Natural killer cell treated with Interleukin-12 subunit alpha and Interleukin-12 subunit beta and Interleukin-15 and Interleukin-18, amount 100 ng/mL, for 72 hours (primary cell): ENCODE measurements at regions not wholly inside any gene's neighbourhood (a gene's known extent, or its start where the extent isn't known, plus 50 kb on each side); places are given as distances from the start of the nearest gene placed in this dataset.

Experiments
- ATAC-seq, 2 donors: fragments of 150-1000 bp; cut with Tn5 transposase in 1 of 2; sonication (Bioruptor Pico), chemical (Tn5 transposase) in 1 of 2; 2 replicates each; pipeline ENCODE4 v1.10.0; 2021
- DNase-seq: peaks from one replicate; pipeline ENCODE4 v3.0.0; 2022; ENCODE audit warnings: low spot score
- H3K27ac Mint-ChIP-seq, 2 donors: 1 replicate in 1 of 2; 2 replicates in 1 of 2; pipeline ENCODE4 v1.8.0; 2022; ENCODE audit warnings: mixed read lengths in 2 of 2, mild to moderate bottlenecking in 1 of 2, moderate library complexity in 1 of 2
- H3K27me3 Mint-ChIP-seq, 2 donors: 1 replicate in 1 of 2; 2 replicates in 1 of 2; pipeline ENCODE4 v1.8.0; 2022; ENCODE audit warnings: mixed read lengths in 2 of 2
- H3K36me3 Mint-ChIP-seq: one replicate; pipeline ENCODE4 v1.8.0; 2022; ENCODE audit warnings: mixed read lengths
- H3K4me1 Mint-ChIP-seq, 2 donors: 1 replicate in 1 of 2; 2 replicates in 1 of 2; pipeline ENCODE4 v1.8.0; 2022; ENCODE audit warnings: low read depth in 2 of 2, mixed read lengths in 2 of 2, mild to moderate bottlenecking in 1 of 2
- H3K4me3 Mint-ChIP-seq: one replicate; pipeline ENCODE4 v1.8.0; 2022; ENCODE audit warnings: mixed read lengths
- H3K9me3 Mint-ChIP-seq: 2 replicates; pipeline ENCODE4 v1.8.0; 2022; ENCODE audit warnings: mixed read lengths

GRCh38 chr2:39608686-39609441 is 56.9 kb upstream of the TMEM178A start:
- no peak overlapping the region for H3K4me3 Mint-ChIP-seq
- H3K27ac Mint-ChIP-seq: no peak overlapping the region
- no peaks in the 10 kb centered on the region for H3K9me3 Mint-ChIP-seq
- H3K36me3 Mint-ChIP-seq: no peaks in the 10 kb centered on the region
- DNase-seq (no peak), ATAC-seq (no peak)
- peaks cover 11 to 28% of the 10 kb centered on the region in 2 donors for H3K27me3 Mint-ChIP-seq
- no peaks in the 10 kb centered on the region for H3K4me1 Mint-ChIP-seq

GRCh38 chr2:39609917-39610316 is 55.8 kb upstream of the TMEM178A start:
- Mint-ChIP-seq H3K9me3 (no peaks in the 10 kb centered on the region), H3K4me1 (no peaks in the 10 kb centered on the region), H3K4me3 (no peak overlapping the region), H3K27ac (no peak overlapping the region), H3K36me3 (no peaks in the 10 kb centered on the region), H3K27me3 (peaks cover 10 to 33% of the 10 kb centered on the region in 2 donors)
- no peak for DNase-seq
- no peak for ATAC-seq

- H3K4me3 Mint-ChIP-seq: no peak overlapping the region
- no peaks in the 10 kb centered on the region for H3K36me3 Mint-ChIP-seq
Observed at GRCh38 chr2:39615675-39616074, 50.0 kb upstream of the TMEM178A start.

More at GRCh38 chr2:39615675-39616074, 50.0 kb upstream of the TMEM178A start:
- no peak for DNase-seq
- Mint-ChIP-seq H3K27me3 (peaks cover 21 to 38% of the 10 kb centered on the region in 2 donors), H3K4me1 (peaks cover 5 to 6% of the 10 kb centered on the region in 2 donors), H3K9me3 (no peaks in the 10 kb centered on the region), H3K27ac (no peak overlapping the region)
- no peak for ATAC-seq
